Neural progenitor cell (in vitro differentiated cells): ENCODE measurements at regions not wholly inside any gene's neighbourhood (a gene's known extent, or its start where the extent isn't known, plus 50 kb on each side); places are given as distances from the start of the nearest gene placed in this dataset.

Experiments used
- DNase-seq: peaks from one replicate; pipeline ENCODE4 v3.0.0-alpha.2; 2016; ENCODE audit warnings: low spot score
- H2AFZ ChIP-seq: fragments of 200-600 bp; sonication (generic); replicated peaks from 2 replicates; pipeline ENCODE4 v1.6.1; 2016; ENCODE audit warnings: antibody characterized with exemption
- H3F3A ChIP-seq: fragments of 200-600 bp; sonication (generic); 2 replicates; pipeline ENCODE4 v1.6.1; 2016; ENCODE audit warnings: antibody characterized with exemption, low read depth
- H3K27ac ChIP-seq: fragments of 200-600 bp; sonication (generic); 2 replicates; pipeline ENCODE4 v1.5.1; 2016; ENCODE audit warnings: mild to moderate bottlenecking
- H3K27me3 ChIP-seq: fragments of 200-600 bp; sonication (generic); 2 replicates; pipeline ENCODE4 v1.6.1; 2016; ENCODE audit warnings: mild to moderate bottlenecking, moderate library complexity
- H3K36me3 ChIP-seq: fragments of 200-600 bp; sonication (generic); 2 replicates; pipeline ENCODE4 v1.5.1; 2016
- H3K4me1 ChIP-seq: fragments of 200-600 bp; sonication (generic); 2 replicates; pipeline ENCODE4 v1.6.1; 2016; ENCODE audit warnings: mixed run types
- H3K4me2 ChIP-seq: fragments of 200-600 bp; sonication (generic); 2 replicates; pipeline ENCODE4 v1.6.1; 2016
- H3K4me3 ChIP-seq: fragments of 200-600 bp; sonication (generic); 2 replicates; pipeline ENCODE4 v1.5.1; 2016
- H3K79me2 ChIP-seq: fragments of 200-600 bp; sonication (generic); 2 replicates; pipeline ENCODE4 v1.6.1; 2016; ENCODE audit warnings: low read depth
- H3K9ac ChIP-seq: fragments of 200-600 bp; sonication (generic); 2 replicates; pipeline ENCODE4 v1.6.1; 2016
- H3K9me3 ChIP-seq: fragments of 200-600 bp; sonication (generic); 2 replicates; pipeline ENCODE4 v1.5.1; 2016; ENCODE audit warnings: low read depth
- H4K20me1 ChIP-seq: fragments of 200-600 bp; sonication (generic); 2 replicates; pipeline ENCODE4 v1.6.1; 2016; ENCODE audit warnings: low read depth
- H3K27ac Mint-ChIP-seq: 3 replicates; pipeline ENCODE4 v1.8.0; 2021; ENCODE audit warnings: mixed read lengths
- H3K27me3 Mint-ChIP-seq: 2 replicates; pipeline ENCODE4 v1.8.0; 2022; ENCODE audit warnings: low read depth, mild to moderate bottlenecking, inconsistent platforms, moderate library complexity, mixed read lengths; ENCODE audit not compliant: insufficient read depth
- H3K36me3 Mint-ChIP-seq: 3 replicates; pipeline ENCODE4 v1.8.0; 2021; ENCODE audit warnings: mixed read lengths
- H3K4me1 Mint-ChIP-seq: 3 replicates; pipeline ENCODE4 v1.8.0; 2021; ENCODE audit warnings: mixed read lengths
- H3K4me3 Mint-ChIP-seq: 3 replicates; pipeline ENCODE4 v1.8.0; 2021; ENCODE audit warnings: mild to moderate bottlenecking, moderate library complexity, mixed read lengths
- H3K9me3 Mint-ChIP-seq: 3 replicates; pipeline ENCODE4 v1.8.0; 2020; ENCODE audit warnings: mixed read lengths
- EZH2 ChIP-seq: fragments of 200-600 bp; sonication (generic); IDR thresholded peaks from 2 replicates; pipeline ENCODE4 v1.6.1; 2017; ENCODE audit warnings: antibody characterized with exemption, mild to moderate bottlenecking, moderate library complexity
- EZH2phosphoT487 ChIP-seq: fragments of 200-600 bp; sonication (generic); IDR thresholded peaks from 2 replicates; pipeline ENCODE4 v1.6.1; 2017; ENCODE audit warnings: antibody characterized with exemption
- TF ChIP-seq, protein P1 (sequence below): fragments of 200-600 bp; sonication (generic); IDR thresholded peaks from 2 replicates; pipeline ENCODE4 v1.5.1; 2017; ENCODE audit warnings: antibody characterized with exemption, mild to moderate bottlenecking

DNA sequence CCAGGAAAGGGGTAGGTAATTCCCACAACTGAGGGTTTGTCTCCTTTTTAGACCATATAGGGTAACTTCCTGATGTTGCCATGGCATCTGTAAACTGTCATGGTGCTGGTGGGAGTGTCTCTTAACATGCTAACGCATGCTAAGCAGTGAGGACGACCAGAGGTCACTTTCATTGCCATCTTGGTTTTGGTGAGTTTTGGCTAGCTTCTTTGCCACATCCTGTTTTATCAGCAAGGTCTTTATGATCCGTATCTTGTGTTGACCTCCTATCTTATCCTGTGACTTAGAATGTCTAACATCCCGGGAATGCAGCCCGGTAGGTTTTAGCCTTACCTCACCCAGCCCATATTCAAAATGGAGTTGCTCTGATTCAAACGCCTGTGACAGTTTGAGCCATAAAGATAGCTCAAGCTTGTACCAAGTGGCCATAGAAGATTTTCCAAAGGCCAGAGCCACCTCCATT, 176.0 kb upstream of the NAMPT start:
- Histone ChIP-seq H3K4me3 (no peak overlapping the region), H3K9ac (no peak overlapping the region), H3K27me3 (no peaks in the 10 kb centered on the region), H3K9me3 (peaks cover 5% of the 10 kb centered on the region), H4K20me1 (no peaks in the 10 kb centered on the region), H3F3A (no peaks in the 10 kb centered on the region), H3K4me2 (no peak overlapping the region), H3K27ac (no peak overlapping the region), H2AFZ (no peak overlapping the region), H3K79me2 (no peaks in the 10 kb centered on the region), H3K4me1 (peaks cover 14% of the 10 kb centered on the region), H3K36me3 (no peaks in the 10 kb centered on the region)
- H3K27ac Mint-ChIP-seq = no peak overlapping the region
- H3K27me3 Mint-ChIP-seq = no peaks in the 10 kb centered on the region
- H3K4me1 Mint-ChIP-seq = peaks cover 8% of the 10 kb centered on the region
- H3K9me3 Mint-ChIP-seq = peaks cover 18% of the 10 kb centered on the region
- TF ChIP-seq EZH2 (no peak), EZH2phosphoT487 (no peak)
- TF ChIP-seq, protein P1, sequence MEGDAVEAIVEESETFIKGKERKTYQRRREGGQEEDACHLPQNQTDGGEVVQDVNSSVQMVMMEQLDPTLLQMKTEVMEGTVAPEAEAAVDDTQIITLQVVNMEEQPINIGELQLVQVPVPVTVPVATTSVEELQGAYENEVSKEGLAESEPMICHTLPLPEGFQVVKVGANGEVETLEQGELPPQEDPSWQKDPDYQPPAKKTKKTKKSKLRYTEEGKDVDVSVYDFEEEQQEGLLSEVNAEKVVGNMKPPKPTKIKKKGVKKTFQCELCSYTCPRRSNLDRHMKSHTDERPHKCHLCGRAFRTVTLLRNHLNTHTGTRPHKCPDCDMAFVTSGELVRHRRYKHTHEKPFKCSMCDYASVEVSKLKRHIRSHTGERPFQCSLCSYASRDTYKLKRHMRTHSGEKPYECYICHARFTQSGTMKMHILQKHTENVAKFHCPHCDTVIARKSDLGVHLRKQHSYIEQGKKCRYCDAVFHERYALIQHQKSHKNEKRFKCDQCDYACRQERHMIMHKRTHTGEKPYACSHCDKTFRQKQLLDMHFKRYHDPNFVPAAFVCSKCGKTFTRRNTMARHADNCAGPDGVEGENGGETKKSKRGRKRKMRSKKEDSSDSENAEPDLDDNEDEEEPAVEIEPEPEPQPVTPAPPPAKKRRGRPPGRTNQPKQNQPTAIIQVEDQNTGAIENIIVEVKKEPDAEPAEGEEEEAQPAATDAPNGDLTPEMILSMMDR = no peak
- no peaks in the 10 kb centered on the region for H3K36me3 Mint-ChIP-seq
- H3K4me3 Mint-ChIP-seq = no peak overlapping the region
- no peak for DNase-seq

DNA sequence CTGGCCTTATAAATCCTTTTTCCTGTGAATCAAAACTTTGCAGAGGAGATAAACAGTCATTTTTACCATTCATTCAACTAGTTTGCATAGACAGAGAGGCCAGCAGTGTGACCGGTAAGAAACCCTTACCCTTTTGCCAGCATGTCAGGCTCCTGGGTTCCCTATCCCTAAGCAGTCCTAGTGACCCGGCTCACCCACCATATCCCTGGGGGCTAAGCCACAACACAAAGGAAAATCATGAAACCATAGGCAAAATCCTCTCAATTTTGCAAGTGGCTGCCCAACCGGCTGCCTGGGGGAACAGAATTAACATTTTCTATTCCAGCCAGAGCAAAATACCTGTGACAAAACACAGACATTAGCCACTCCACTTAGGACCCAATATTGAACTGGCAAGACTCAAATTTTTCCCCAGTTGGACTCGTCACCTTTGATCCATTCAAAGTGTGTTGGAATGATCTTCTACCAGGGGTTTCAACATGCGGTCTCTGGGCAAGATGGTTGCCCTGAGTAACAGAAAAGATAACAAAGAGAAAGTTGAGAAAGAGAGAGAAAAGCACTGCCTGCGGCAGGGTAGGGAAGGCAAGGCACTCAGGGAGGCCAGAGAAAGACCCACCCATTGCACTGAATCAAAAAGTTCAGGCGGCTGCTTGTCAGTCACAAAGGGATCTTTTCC, 174.8 kb upstream of the NAMPT start:
- Histone ChIP-seq H3F3A (no peaks in the 10 kb centered on the region), H3K9me3 (peaks cover 5% of the 10 kb centered on the region), H2AFZ (no peak overlapping the region), H3K79me2 (no peaks in the 10 kb centered on the region), H3K9ac (no peak overlapping the region), H3K4me1 (peaks cover 14% of the 10 kb centered on the region), H4K20me1 (no peaks in the 10 kb centered on the region), H3K27me3 (no peaks in the 10 kb centered on the region), H3K27ac (no peak overlapping the region), H3K36me3 (no peaks in the 10 kb centered on the region), H3K4me3 (no peak overlapping the region), H3K4me2 (no peak overlapping the region)
- no peaks in the 10 kb centered on the region for H3K27me3 Mint-ChIP-seq
- peaks cover 21% of the 10 kb centered on the region for H3K9me3 Mint-ChIP-seq
- DNase-seq = no peak
- H3K4me3 Mint-ChIP-seq = no peak overlapping the region
- peaks cover 8% of the 10 kb centered on the region for H3K4me1 Mint-ChIP-seq
- H3K36me3 Mint-ChIP-seq = no peaks in the 10 kb centered on the region
- no peak overlapping the region for H3K27ac Mint-ChIP-seq
- TF ChIP-seq, protein P1 = no peak
- TF ChIP-seq EZH2phosphoT487 = no peak
- no peak for TF ChIP-seq EZH2

DNA sequence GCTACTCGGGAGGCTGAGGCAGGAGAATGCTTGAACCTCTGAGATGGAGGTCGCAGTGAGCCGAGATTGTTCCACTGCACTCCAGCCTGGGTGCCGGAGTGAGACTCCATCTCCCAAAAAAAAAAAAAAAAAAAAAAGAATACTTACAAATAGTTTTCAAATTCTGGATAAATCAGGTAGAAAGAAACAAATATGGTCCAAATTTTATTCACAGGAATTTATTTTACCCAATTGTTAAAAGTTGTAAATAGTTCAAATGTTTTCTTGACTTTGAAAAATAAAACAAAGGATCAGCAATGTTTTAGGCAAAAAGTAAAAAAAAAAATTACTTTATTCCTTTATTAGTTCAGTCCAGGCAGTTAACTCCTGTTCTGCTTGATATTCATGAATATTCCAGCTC, 172.9 kb upstream of the NAMPT start:
- Histone ChIP-seq H3K27me3 (no peaks in the 10 kb centered on the region), H3K9ac (no peak overlapping the region), H3K79me2 (no peaks in the 10 kb centered on the region), H4K20me1 (no peaks in the 10 kb centered on the region), H3K4me3 (no peak overlapping the region), H3F3A (no peaks in the 10 kb centered on the region), H3K9me3 (peaks cover 7% of the 10 kb centered on the region), H2AFZ (no peak overlapping the region), H3K36me3 (no peaks in the 10 kb centered on the region), H3K27ac (no peak overlapping the region), H3K4me2 (no peak overlapping the region), H3K4me1 (peaks cover 3% of the 10 kb centered on the region)
- Mint-ChIP-seq H3K27ac (no peak overlapping the region), H3K36me3 (no peaks in the 10 kb centered on the region), H3K27me3 (no peaks in the 10 kb centered on the region), H3K4me3 (no peak overlapping the region), H3K4me1 (no peaks in the 10 kb centered on the region), H3K9me3 (peaks cover 25% of the 10 kb centered on the region)
- TF ChIP-seq EZH2 (no peak), EZH2phosphoT487 (no peak)
- TF ChIP-seq, protein P1 = no peak
- no peak for DNase-seq
